C4-2B (cell line): ENCODE measurements at regions not wholly inside any gene's neighbourhood (a gene's known extent, or its start where the extent isn't known, plus 50 kb on each side); places are given as distances from the start of the nearest gene placed in this dataset.

ENCODE experiments used
- H3K27ac ChIP-seq: fragments of 450-650 bp; 2 replicates; pipeline ENCODE4 v1.5.1; 2017
- CTCF ChIP-seq: fragments of 450-650 bp; conservative IDR thresholded peaks from 2 replicates; pipeline ENCODE4 v1.5.1; 2017; ENCODE audit warnings: mild to moderate bottlenecking
- ZFX ChIP-seq: fragments of 450-650 bp; IDR thresholded peaks from 2 replicates; pipeline ENCODE4 v1.6.1; 2017

- no peak overlapping the region for H3K27ac ChIP-seq
- TF ChIP-seq CTCF (no peak), ZFX (no peak)
Observed at GRCh38 chr22:47375621-47376321, 613.3 kb downstream of the TBC1D22A start.

GRCh38 chr22:47374901-47375575 is 612.6 kb downstream of the TBC1D22A start:
- no peak for TF ChIP-seq CTCF
- TF ChIP-seq ZFX, result no peak
- no peak overlapping the region for H3K27ac ChIP-seq

GRCh38 chr22:47374273-47374771 is 611.9 kb downstream of the TBC1D22A start:
- TF ChIP-seq ZFX, result no peak
- no peak for TF ChIP-seq CTCF

GRCh38 chr22:47373648-47374272 is 611.3 kb downstream of the TBC1D22A start:
- H3K27ac ChIP-seq, result no peak overlapping the region
- TF ChIP-seq ZFX (no peak), CTCF (no peak)

More at GRCh38 chr22:47374273-47374771, 611.9 kb downstream of the TBC1D22A start:
- H3K27ac ChIP-seq, result no peak overlapping the region

- H3K27ac ChIP-seq, result no peak overlapping the region
- TF ChIP-seq CTCF (no peak), ZFX (no peak)
Observed at GRCh38 chr22:47372596-47373385, 610.3 kb downstream of the TBC1D22A start.

GRCh38 chr22:47372111-47372581 is 609.7 kb downstream of the TBC1D22A start:
- H3K27ac ChIP-seq, result no peak overlapping the region
- TF ChIP-seq ZFX (no peak), CTCF (no peak)
